Activated CD8-positive, alpha-beta memory T cell treated with anti-CD3 and anti-CD28 coated beads for 48 hours (primary cell): ENCODE measurements at regions not wholly inside any gene's neighbourhood (a gene's known extent, or its start where the extent isn't known, plus 50 kb on each side); places are given as distances from the start of the nearest gene placed in this dataset.
A peak's percentile ranks its signal among the peaks of the same experiment; 100 is the strongest.
"Not testable (repeated sequence)": the region's sequence is repeated elsewhere in the genome, so short reads cannot be mapped to it uniquely, and the experiment has no call there.

ENCODE experiments used
- DNase-seq, 3 experiments: peaks; one replicate each; pipeline ENCODE4 v3.0.0-alpha.2; 2020; ENCODE audit warnings: low read depth in 2 of 3, low spot score in 2 of 3

DNA sequence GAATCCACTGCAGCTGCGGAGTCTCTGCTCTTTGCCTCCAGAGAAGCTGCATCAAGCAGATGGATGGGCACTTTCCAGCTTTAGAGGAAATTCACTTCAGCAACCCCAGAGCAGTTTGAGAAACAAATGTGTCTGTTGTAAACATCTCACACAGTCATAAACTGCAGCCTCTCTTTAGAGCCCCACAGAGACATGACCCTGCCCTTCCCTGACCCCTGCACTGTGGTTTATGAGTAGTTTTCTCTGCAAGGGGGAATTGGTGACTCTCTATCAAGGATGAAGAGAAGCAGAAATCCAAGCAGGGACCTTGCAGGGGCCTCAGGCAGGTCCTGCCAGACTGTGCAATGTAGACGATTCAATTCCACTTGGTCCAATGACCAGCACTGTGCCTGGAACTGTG, 160.2 kb downstream of the SH2D4B start:
- no peak for DNase-seq

DNA sequence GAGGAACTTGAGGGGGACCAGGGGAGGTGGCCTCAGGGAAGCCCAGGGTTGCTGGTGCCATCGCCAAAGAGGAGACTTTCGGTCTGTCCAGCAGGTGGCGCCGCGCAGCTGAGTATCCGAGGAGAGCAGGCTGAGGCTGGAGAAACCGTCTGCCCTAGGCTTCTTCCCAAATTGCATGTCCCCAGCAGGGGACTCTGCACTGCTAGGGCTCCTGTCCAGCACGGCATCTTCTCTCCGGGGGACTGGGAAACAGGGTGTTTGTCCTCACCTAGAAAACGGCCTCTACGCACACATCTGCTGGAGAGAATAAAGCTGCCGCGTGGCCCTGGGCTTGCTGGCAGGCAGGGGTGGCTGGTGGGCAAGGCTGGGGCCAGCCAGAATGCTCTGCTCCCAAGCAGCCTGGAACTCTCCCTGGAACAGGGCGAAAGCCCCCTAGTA, 161.9 kb downstream of the SH2D4B start:
- peak; percentile 27 to 68 (median 65) for DNase-seq

DNA sequence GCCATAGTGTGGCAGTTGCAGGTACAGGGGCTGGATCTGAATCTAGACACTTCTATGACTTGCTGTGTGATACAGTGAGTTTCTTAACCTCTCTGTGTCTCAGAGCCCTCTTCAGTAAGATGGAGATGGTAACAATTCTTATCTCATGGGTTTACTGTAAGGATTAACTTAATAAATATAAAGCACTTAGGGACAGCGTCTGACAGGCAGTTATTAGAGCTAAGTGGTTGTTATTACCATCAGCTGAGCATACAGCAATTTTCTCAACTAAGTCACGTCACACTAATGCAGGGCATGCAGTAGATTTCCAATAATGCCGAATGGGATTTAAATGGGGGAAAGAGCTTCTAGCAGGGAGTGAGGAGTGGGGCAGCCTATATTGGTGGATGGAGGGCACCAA, 162.6 kb downstream of the SH2D4B start:
- DNase-seq = no peak

DNA sequence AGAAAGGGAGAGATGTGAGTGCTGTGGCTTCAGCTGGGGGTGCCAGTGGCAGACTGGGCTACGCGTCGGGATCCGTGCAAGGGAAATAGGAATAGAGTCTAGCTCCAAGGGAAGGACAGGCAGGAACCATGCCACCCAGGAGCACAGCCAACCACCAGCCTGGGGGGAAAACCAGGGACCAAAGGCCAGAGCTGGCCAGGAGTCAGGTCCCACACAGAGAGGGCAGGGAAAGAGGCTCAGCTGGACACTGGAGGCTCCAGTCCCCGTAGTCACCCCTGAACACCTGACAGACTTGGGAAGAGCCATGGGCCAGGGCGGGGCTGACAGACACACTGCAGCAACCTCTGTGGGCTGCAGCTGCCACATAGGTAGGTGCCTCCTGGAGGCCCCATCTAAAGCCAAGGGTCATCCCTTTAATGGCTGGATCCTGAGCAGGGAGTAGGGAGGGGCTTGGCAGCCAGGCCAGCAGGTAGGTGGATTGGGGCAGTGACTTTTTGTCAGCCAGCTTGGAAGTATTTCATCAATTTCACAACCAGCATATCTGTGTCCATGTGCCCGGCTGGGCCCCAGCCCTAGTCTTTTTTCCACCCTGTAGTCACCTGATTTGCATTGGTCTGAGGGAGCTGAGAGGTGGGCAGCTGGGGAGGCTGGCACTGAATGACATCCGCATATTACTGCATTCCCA, 163.2 kb downstream of the SH2D4B start:
- no peak for DNase-seq

DNA sequence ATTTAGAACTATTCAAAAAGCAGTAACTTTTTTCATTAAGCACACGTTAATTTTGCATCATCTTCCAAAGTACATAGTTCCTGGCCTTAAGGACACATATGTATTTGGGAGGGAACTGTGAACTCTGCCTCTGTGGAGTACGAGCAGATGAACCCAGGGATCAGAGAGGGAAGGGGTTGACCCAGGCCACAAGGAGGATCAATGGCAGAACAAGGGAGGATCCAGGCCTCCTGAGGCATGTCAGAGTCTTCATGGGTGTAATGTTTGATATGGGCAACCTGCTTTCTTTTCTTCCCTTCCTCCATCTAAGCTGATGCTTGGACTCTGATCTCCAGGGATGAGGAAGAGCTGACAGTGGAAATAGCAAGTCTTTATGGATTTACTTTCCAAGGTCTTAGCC, 164.0 kb downstream of the SH2D4B start:
- DNase-seq = no peak

DNA sequence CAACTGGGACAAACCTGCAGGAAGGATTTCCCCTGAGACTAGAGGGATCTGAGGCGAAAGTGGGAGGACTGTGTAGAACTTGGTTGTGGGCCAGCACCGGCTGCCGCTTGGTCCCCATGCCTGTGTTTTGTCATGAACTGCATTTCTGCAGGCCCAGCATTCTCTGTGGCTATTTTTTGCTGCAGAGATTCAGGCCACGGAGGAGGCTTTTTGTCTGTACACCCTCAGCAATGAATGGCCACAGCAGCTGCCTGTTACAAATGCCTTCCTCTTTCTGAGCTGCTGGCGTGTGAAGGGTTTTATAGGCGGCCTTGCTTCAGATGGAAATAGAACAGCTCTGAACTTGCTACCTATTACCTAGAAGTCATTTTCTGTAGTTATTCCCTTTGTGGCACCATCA, 164.4 kb downstream of the SH2D4B start:
- no peak for DNase-seq

DNA sequence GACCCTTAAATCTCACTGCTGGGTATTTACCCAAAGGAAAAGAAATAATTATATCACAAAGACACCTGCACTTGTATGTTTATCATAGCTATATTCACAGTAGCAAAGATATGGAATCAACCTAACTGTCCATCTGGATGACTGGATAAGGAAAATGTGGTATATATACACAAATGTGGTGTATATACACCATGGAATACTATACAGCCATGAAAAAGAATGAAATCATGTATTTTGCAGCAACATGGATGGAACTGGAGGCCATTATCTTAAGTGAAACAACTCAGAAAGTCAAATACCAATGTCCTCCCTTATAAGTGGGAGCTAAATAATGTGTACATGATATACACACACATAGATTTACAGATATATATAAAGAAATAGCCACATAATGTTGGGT, 168.2 kb downstream of the SH2D4B start:
- no peak for DNase-seq

DNA sequence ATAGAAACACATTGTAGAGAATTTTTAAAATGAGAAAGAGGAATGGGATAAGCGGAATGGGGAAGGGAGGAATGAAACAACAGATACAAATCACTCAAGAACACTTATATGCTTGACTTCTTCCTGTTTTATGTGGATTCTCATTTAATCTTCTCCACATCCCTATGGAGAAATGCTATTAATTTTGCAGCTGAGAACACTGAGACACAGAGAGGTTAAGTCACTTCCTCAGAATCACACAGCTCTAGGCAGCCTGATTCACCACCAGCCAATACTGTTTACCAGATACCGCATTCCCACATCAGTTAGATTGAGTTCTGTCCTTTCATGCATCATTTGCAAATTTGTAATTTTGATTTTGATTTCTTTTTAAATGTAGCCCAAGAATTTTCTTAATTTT, 170.5 kb downstream of the SH2D4B start:
- DNase-seq = no peak

DNA sequence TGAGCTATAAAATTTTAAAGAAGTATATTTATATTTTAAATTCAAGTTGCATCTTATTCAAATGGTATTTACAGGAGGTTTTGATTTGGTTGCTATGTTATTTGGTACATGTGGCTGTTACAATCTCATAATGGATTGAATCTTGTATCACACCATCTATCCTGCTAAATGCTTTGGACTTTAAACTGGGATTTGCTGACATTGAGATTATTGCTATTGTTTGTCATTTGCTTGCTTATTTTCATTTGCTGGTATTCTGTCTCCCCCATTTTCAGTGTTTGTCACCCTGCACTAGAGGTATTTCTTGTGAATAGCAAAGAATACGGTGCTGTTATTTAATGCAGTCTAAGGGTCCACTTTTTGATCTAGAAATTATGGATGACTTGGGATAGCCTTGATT, 171.1 kb downstream of the SH2D4B start:
- no peak for DNase-seq

DNA sequence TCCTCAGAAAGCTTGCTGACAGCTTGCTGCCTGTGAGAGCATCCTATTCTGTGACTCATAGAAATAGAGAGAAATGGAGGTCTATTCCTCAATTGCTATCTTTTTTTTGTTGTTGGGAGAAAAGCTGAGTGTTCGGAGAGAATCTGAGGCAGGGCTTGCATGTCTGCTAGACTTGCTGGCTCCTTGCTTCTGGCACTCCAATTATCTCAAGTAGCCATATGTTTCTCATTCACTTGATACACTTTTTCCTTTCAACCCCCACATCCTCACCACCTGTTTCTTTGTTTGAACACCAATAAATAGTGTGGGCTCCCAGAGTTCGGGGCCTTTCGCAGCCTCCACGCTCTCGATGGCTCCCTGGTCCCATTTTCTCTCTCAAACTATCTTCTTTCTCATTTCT, 172.2 kb downstream of the SH2D4B start:
- DNase-seq = no peak

DNA sequence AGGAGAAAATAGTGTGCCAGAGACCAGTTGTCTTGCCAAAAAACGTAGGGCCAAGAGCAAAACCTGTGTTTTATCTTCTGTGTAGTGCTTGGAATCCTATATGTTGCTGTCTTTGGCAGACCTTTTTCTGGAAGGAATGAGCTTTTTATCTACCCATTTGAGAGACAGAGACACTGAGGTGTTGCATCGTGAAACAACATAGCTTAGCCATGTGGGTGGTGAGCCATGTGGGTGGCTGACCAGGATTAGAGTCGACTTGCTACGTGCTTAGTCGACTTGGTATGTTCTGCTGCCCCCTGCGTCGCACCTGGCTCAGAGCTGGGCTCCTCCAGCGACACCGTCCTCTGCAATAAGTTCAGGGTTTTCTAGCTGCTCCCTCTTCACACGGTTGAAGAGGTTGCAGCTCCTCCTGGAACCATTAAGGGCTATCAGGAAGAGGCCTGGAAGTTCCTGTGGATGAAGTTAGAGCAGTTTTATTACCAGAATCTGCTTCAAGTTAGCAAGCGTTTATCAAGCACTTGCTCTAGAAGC, 175.8 kb downstream of the SH2D4B start:
- DNase-seq = no peak

DNA sequence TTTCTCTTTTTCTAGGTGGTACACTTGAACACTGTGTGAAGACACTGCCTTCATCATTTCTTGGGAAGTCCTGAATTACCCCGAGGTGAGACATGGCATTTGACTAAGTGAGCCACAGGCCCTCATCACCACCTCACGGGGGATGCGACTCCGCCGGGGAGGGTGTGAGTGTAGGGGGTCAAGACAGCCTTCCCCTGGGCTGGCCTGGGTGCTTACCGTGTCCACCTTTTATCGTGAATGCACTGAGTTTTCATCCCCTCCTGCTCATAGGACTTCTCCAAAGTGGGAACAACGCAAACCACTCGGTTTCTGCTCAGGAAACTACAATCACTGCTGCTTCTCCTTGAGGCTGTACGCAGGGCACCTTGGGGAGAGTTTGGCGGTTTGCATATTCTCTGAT, 176.9 kb downstream of the SH2D4B start:
- no peak for DNase-seq

DNA sequence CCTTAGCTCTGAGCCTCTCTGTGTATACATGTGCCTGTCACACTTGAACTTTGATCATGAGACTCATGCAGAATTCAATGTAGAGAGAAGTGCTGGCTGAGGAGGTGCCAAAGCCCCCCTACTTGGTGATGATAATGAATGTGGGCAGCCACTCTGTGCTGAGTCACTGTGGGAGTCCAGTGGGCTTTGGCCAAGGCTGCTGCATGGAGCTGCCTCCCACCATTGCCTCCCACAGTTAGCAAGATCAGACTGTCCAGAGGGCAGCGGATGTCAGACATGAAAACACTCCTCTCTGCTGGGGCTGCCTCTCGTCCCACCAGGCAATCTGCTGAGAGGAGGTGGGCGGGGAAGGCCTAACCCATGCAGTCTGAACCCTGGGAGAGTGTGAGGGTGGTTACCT, 180.3 kb downstream of the SH2D4B start:
- DNase-seq = no peak

DNA sequence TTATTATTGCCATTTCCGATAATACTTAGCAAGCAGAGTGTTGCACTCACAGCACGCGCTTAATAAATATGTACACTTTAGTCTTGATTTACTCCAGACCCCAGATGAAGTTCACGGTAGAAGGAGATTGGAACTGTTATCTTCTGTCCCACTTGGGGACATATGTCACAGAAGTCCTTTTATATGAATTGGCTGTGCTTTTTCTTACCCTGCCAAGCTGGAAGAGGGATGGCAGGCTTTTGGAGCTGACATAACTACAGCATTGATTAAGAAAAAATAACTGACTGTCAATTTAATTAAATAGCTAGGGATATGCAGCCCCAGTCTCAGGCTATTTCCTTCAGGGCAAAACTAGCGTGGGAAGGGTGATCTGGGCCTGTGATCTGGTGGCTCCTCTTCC, 182.2 kb downstream of the SH2D4B start:
- DNase-seq = no peak

DNA sequence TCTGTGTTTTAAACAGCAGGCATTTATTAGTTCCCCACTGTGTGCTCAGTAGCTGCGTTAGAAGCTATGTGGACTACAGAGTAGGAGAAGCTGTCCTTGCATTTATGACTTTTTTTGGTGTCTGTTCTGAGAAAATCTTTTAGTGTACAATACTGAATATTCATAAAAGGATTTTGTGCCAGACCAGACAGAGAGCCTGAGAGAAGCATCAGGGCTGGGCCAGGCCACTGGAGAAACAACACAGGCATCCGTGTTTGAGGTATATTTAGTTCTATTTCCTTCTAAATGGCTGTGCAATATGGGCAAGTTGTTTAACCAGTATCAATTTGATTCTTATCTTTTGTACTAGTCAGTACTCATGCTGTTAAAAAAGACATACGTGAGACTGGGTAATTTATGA, 182.8 kb downstream of the SH2D4B start:
- no peak for DNase-seq

DNA sequence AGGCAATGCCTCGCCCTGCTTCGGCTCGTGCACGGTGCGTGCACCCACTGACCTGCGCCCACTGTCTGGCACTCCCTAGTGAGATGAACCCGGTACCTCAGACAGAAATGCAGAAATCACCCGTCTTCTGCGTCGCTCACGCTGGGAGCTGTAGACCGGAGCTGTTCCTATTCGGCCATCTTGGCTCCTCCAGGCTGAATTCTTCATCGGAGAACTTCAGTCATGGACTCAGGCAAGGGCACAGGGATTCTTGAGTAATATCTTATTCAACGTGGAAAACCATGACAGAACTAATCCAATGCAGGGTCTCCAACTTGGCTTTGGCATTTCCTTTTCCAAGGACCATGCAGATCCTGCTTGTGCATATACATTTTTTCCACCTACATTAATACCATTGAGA, 190.7 kb downstream of the SH2D4B start:
- DNase-seq = not testable (repeated sequence)

DNA sequence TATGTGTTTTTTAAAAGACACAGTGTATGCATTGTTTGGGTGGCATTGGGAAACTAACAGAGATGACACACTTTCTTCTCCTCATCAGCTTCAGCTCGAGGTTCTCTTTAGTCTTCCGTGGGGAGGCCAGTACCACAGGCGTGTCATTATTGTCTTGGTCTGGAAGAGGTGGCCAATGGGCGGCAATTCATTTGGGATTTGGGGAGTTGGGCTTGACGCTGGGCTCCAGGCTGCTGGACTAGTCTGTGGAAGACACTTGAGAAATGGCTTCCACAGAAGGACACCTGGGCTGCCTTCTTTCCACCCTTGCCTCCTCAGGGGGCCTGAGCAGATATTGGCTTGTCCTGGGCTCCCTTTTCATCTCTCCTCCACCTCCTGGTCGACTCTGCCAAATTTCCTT, 192.2 kb downstream of the SH2D4B start:
- DNase-seq = no peak

DNA sequence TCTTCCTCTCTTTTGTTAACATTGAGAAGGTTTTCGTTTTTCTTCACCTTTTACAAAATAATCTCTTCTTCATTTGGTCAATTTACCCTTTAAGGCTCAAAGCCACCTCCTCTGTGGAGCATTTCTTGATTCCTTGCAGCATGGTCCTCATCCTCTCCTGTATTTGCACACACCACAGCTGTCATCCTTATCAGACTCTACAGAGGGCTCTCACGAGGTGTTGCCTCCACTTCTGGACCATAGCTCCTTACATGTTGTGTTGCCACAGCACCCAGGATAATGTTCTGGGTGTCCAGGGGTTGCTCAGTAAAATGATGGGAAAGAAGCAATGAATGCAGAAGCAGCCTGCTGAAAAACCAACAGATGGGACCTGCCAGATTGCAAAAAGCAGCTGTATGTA, 192.8 kb downstream of the SH2D4B start:
- no peak for DNase-seq

DNA sequence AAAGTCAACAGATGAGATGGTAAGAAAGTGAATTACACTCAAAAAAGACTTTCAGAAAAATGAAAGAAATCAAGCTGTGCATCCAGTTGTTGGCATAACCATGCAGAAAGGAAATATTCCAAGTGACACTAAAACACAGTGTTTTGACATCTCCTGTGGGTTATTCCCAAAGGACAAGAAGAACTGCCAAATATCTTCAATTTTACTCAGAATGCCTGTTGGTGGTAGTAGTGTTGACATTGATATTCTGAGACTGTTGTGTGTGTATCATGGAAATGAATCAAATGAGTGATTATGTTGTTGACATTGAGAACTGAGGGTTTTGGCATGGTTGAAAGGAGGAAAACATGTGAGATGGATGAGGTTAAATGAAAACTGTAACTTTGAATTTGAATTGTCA, 196.9 kb downstream of the SH2D4B start:
- DNase-seq = no peak

DNA sequence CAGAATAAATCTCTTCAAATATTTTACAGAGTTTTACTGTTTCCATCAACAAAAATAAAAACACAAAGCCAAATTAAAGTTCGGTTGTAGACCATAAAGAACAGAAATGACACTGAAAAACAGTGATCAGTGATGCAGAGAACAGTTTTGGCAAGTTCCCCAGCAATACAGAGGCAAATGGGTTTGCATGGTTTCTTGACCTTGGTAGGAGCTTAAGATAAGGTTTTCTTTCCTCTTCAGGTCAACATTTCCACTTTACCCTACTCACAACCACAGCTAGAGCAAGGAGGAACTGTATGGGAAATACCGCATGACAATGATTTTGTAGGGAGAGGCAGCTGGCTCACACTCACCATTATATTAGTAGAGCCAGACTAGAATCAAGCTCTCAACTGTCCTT, 199.5 kb downstream of the SH2D4B start:
- no peak for DNase-seq

DNA sequence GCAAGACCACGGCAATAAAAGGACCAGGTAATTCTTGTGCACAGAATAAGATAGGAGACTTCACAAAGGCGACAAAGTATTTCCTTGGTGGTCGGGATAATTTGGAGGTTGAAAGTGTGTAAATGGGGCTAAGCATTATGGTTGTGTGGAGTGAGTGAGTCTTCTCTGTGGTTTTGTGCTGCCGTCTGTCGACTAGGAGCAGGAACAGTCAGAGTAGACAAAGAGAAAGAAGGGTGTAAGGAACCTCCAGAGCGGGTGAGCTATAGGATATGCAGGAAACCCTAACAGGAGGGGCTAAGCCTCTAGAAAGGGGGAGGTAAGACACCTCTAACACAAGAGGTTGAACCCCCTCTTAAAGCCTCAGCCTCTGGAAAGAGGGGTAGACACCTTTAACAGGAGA, 201.6 kb downstream of the SH2D4B start:
- no peak for DNase-seq

DNA sequence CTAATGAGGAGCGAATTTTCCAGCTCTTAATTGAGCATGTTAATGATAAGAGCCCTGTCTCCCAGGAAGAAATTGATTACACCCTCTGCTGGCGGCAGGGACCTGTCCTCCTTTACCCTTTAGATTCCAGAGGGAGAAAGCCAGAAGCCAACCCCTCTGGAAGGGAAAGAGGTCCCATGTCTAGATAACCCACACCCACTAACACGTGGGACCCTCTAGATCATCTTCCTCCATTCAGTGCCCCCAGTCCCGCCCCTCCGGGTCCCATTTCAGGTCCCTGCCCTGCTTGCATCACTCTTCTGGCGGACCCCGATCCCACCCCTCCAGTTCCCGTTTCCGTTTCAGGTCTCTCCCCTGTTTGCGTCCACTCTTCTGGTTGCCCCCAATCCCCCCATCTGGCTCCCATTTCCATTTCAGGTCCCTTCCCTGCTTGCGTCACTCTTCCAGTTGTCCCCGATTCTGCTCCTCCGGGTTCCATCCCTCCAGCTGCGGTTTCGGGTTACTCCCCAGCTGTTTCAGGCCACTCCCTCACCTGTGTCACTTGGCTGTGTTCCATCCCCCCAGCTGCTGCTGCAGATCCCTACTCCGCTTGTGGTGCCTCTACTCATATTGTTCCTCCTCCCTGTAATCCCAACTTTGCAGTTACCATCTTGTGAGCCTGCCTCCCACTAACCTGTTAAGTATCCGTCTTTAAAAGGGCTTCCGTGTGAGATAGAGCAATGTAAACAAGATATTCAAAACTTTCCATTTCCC, 202.4 kb downstream of the SH2D4B start:
- DNase-seq = no peak

DNA sequence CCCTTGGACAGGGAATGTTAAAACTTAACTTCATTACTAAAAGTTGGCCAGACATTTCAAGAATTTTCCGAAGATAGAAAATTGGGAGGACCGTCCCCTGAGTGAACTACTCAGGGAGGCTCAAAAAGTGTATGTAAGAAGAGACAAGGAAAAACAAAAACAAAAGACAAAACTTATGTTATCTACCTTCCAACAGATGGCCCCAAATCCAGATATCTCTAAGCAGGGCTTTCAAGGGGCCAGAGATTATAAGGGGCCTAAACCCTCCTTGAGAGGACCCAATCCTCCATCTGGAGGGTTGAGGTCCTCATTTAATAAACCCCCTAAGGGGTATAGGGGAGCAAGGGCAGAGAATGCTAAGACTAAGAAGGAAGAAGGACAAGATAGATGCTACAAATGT, 203.6 kb downstream of the SH2D4B start:
- DNase-seq = no peak
